ENCODE measurements at regions not wholly inside any gene's neighbourhood (a gene's known extent, or its start where the extent isn't known, plus 50 kb on each side); places are given as distances from the start of the nearest gene placed in this dataset.

DNA sequence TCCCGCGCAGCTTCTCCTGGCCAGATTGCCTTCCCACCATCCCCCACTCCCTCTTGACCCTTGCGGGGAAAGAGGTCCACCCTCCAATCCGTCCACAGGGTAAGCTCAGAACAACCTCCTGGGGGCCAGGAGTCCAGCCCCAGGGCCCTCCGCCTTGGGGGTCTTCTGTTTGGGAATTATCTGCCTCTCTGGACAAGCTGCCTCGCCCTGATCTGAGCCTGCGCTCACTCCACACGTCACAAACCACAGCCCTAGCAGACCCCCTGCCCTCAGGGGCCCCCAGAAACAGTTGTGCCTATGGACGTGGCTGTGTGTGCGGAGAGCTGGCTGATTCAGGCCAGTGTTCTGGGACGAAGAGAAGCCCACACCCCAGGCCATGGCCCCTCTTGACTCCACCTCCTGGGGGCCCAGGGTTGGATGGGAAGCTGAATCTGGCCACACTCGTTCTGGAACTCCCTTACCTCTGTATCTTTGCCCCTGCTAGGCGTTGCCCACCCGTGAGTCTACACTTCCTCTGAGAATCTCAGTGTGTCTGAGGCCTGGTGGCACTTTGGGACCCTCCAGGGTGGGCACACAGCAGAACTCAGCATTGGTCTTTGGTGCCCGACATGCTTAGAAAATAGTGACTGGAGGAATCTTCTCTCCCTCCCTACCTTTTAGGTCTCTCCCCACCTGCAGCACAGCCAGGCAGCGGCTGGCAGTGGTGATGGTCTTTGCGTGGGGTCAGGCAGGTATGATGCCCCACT lies 119.9 kb upstream of the SMURF2 start:
- Histone ChIP-seq H3K36me3 (peaks cover 0 to 47% (median 35%) of the 10 kb centered on the region in 4 donors), H3K4me1 (peaks cover 44 to 55% (median 52%) of the 10 kb centered on the region in 4 donors), H3K27me3 (no peaks in the 10 kb centered on the region), H3K27ac (peak overlapping the region; percentile 90 to 96 (median 91)), H3K4me3 (peak overlapping the region in 3 of 4 donors; percentile 58 to 81 (median 69)), H3K9me3 (no peaks in the 10 kb centered on the region)
- TF ChIP-seq EP300 (IDR thresholded peaks at IDR 0.05) (no peak), POLR2AphosphoS5 (IDR thresholded peaks at IDR 0.05) (no peak), POLR2A (IDR thresholded peaks at IDR 0.05) (no peak)
- TF ChIP-seq, protein P1, sequence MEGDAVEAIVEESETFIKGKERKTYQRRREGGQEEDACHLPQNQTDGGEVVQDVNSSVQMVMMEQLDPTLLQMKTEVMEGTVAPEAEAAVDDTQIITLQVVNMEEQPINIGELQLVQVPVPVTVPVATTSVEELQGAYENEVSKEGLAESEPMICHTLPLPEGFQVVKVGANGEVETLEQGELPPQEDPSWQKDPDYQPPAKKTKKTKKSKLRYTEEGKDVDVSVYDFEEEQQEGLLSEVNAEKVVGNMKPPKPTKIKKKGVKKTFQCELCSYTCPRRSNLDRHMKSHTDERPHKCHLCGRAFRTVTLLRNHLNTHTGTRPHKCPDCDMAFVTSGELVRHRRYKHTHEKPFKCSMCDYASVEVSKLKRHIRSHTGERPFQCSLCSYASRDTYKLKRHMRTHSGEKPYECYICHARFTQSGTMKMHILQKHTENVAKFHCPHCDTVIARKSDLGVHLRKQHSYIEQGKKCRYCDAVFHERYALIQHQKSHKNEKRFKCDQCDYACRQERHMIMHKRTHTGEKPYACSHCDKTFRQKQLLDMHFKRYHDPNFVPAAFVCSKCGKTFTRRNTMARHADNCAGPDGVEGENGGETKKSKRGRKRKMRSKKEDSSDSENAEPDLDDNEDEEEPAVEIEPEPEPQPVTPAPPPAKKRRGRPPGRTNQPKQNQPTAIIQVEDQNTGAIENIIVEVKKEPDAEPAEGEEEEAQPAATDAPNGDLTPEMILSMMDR (IDR thresholded peaks at IDR 0.05), result no peak
- 62 to 92% methylated on average over 5 to 17 of the region's 17 CpGs for WGBS, 2 donors
- DNase-seq (no peak), ATAC-seq (ENCODE audit: low FRiP score in 2 of 2) (no peak)

DNA sequence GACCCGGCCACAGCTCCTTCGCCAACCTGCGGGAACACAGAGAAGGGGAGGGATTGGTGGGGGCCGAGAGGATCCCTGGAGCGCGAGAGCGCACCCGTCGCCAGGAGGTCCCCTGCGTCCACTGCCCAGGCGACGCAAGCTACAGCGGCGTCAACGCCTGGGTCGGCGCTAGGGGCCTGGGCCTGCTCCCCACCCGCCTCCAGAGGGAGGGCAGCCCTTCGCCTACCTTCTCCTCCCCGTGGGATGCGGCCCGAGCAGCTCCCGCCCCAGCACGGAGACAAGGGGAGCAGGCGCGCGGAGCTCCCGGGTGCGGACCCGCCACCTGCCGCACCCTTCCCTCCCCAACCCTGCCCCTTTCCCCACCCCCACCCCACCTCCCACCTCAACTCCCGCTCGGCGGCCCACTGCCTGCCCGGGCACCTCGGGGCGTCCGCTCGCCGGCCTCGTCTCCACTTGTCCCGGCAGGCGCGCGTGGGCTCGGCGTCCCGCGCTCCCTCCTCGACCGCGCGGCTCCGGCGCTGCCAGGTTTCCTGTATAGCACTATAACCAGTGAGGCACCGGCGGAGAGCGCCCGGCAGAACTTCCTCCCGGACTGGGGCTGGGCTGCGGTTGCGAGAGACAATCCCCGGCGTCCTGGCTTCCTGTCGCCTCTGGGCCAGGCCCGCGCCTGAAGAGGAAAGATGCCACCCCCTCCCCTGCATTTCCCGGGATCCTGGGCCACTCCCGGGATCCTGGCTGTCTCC lies 119.1 kb upstream of the SMURF2 start:
- peak overlapping the region; percentile 90 to 96 (median 91) for H3K27ac ChIP-seq
- DNase-seq (peak; percentile 90 to 92), ATAC-seq (ENCODE audit: low FRiP score in 2 of 2) (peak; percentile 47 to 49)
- peaks cover 51 to 62% (median 59%) of the 10 kb centered on the region in 4 donors for H3K4me1 ChIP-seq
- H3K9me3 ChIP-seq, result no peaks in the 10 kb centered on the region
- H3K4me3 ChIP-seq, result peak overlapping the region; percentile 58 to 81 (median 66)
- peaks cover 0 to 39% (median 27%) of the 10 kb centered on the region in 4 donors for H3K36me3 ChIP-seq
- 2% methylated on average over 13 of the region's 69 CpGs; no CpG with 5 or more reads in 1 of the 2 donors for WGBS, 2 donors
- TF ChIP-seq, protein P1 (IDR thresholded peaks at IDR 0.05), result no peak
- TF ChIP-seq POLR2A (IDR thresholded peaks at IDR 0.05) (no peak), EP300 (IDR thresholded peaks at IDR 0.05) (no peak), POLR2AphosphoS5 (IDR thresholded peaks at IDR 0.05) (peak; percentile 56 to 59)
- H3K27me3 ChIP-seq, result no peaks in the 10 kb centered on the region

DNA sequence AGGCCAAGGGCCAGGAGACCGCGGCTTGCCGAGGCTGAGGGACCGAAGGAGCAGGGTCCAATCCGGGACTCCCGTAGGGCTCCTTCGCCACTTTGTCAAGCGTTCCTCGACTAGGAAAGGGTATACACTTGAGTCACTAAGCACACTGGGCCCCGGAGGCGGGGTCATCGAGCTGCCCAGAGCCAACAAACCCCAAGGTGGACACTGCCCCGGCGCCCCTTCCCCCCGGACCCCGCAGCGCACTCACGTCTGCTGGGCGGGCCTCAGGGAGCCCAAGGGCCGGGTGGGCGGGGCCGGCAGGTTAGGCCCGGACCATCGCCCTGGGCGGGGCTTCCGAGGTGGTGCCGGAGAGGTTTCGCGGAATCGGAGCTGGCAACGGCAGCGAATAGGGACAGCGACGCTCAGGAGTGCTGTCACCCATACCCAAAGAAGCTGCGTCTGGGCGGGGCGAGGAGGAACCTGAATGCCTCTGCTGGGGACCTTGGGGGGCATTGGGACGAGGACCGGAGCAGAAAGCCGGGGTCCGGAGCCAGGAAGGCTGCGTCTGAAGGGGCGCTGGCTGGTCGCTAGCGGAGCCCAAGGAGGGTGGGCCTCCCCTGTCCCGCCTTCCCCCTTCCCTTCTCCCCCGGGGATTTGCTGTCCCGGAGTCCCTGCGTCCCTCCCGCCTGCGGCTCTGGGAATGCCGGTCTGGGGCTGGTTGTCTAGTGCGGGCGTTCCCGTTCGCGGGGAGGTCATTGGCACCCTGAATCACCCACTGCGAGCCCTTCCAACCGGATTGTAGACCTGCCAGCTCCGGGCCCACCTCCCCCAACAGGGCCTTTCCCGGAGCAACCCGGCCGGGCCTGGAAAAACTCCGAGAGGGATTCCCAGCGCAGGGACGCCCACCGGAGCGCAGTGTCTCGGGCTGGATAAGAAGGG lies 118.2 kb upstream of the SMURF2 start:
- 2 to 7% methylated on average over 6 to 12 of the region's 69 CpGs for WGBS, 2 donors
- ATAC-seq (ENCODE audit: low FRiP score in 2 of 2), result peak; percentile 30 to 76
- H3K27ac ChIP-seq, result peak overlapping the region; percentile 90 to 96 (median 91)

More for the DNA sequence above, 118.2 kb upstream of the SMURF2 start:
- Histone ChIP-seq H3K27me3 (no peaks in the 10 kb centered on the region), H3K4me1 (peaks cover 51 to 67% (median 64%) of the 10 kb centered on the region in 4 donors), H3K4me3 (peak overlapping the region; percentile 58 to 81 (median 66)), H3K9me3 (no peaks in the 10 kb centered on the region), H3K36me3 (peaks cover 0 to 30% (median 21%) of the 10 kb centered on the region in 4 donors)
- peak; percentile 88 to 92 for DNase-seq
- TF ChIP-seq POLR2AphosphoS5 (IDR thresholded peaks at IDR 0.05), result peak in 1 of 2 donors; percentile 41
- no peak for TF ChIP-seq EP300 (IDR thresholded peaks at IDR 0.05)
- TF ChIP-seq, protein P1 (IDR thresholded peaks at IDR 0.05), result no peak
- TF ChIP-seq POLR2A (IDR thresholded peaks at IDR 0.05), result peak in 2 of 4 donors; percentile 27 to 66

Measured in upper lobe of left lung (tissue), 6 donors.